ENCODE measurements at regions not wholly inside any gene's neighbourhood (a gene's known extent, or its start where the extent isn't known, plus 50 kb on each side); places are given as distances from the start of the nearest gene placed in this dataset.

DNA sequence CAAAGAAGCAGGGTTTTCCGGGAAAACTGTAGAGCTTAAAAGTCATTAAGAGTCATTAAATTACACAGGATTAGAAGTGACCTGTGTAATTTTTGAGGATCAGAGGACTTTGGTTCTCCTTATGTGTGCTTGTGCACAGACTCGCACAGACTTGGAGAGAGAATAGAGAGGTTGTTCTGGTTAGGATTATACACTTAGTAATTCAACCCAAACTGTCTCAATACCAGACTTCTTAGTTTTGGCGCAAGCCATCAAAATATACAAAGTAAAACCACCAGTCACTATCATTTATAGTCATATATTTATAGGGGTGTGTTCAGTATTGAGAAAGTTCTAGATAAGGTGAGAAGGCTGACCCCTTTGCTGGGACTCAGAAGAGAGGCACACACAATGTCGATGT lies 112.3 kb downstream of the HLX start:
- no peak for DNase-seq
- intact Hi-C loops (cut with micrococcal nuclease) = no loop called here
- no peak overlapping the region for H3K27ac Mint-ChIP-seq
- peaks cover 4 to 6% of the 10 kb centered on the region in 2 donors for H3K9me3 Mint-ChIP-seq
- 91% methylated on average over 2 of the region's 4 CpGs for WGBS (ENCODE audit: insufficient coverage)
- H3K4me3 ChIP-seq (ENCODE audit: low read length) = no peak overlapping the region
- no peak for ATAC-seq
- H3K27ac ChIP-seq (ENCODE audit: low read length) = no peak overlapping the region
- H3K27me3 ChIP-seq (ENCODE audit: control insufficient read depth, insufficient read depth, low read length) = no peaks in the 10 kb centered on the region
- TF ChIP-seq, protein P1, sequence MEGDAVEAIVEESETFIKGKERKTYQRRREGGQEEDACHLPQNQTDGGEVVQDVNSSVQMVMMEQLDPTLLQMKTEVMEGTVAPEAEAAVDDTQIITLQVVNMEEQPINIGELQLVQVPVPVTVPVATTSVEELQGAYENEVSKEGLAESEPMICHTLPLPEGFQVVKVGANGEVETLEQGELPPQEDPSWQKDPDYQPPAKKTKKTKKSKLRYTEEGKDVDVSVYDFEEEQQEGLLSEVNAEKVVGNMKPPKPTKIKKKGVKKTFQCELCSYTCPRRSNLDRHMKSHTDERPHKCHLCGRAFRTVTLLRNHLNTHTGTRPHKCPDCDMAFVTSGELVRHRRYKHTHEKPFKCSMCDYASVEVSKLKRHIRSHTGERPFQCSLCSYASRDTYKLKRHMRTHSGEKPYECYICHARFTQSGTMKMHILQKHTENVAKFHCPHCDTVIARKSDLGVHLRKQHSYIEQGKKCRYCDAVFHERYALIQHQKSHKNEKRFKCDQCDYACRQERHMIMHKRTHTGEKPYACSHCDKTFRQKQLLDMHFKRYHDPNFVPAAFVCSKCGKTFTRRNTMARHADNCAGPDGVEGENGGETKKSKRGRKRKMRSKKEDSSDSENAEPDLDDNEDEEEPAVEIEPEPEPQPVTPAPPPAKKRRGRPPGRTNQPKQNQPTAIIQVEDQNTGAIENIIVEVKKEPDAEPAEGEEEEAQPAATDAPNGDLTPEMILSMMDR (IDR thresholded peaks at IDR 0.05) = no peak
- H3K4me1 Mint-ChIP-seq = no peaks in the 10 kb centered on the region
- H3K4me1 ChIP-seq (ENCODE audit: control insufficient read depth, insufficient read depth, low read length) = no peaks in the 10 kb centered on the region
- no peaks in the 10 kb centered on the region for H3K27me3 Mint-ChIP-seq (ENCODE audit: low read depth in 2 of 2)
- no peaks in the 10 kb centered on the region for H3K36me3 ChIP-seq (ENCODE audit: control insufficient read depth, insufficient read depth, low read length)
- H3K36me3 Mint-ChIP-seq = no peaks in the 10 kb centered on the region
- no peak overlapping the region for H3K4me3 Mint-ChIP-seq
- no peaks in the 10 kb centered on the region for H3K9me3 ChIP-seq (ENCODE audit: control insufficient read depth, insufficient read depth, low read length)

DNA sequence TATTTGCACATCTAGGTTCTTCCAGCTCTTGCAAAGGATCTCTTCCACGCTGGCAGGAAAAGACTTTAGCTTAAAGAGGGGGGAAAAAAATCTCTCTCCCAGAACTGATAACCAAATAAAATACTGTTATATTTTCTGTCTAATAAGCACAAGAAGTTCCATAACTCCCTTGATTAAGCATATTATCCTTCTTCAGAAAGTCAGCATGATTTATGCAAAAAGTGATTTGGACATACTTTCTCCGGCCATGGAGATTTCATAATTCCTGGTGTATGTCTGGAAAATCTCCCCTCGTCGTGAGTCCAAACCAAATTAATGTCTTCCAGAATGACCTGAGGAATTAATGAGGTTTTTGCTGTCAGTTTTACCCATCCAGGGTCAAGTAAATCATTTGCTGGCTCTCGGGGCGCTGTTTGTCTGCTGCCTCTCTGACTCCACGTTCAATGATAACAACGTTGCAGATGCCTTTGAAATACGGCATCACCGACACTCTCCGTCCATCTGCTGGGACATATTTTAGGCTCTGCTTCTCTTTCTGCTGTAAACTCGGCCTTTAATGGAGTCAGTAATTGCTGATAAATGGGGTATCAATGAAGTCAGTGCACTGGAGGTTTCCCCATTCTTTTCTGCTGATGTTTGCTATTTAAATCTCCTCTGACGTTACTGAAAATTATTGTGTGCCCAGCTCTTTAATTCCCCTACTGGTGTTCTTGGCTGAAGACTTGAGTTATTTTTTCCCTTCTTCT lies 112.9 kb downstream of the HLX start:
- Histone ChIP-seq H3K9me3 (ENCODE audit: control insufficient read depth, insufficient read depth, low read length) (no peaks in the 10 kb centered on the region), H3K4me1 (ENCODE audit: control insufficient read depth, insufficient read depth, low read length) (no peaks in the 10 kb centered on the region), H3K27me3 (ENCODE audit: control insufficient read depth, insufficient read depth, low read length) (no peaks in the 10 kb centered on the region), H3K4me3 (ENCODE audit: low read length) (no peak overlapping the region), H3K27ac (ENCODE audit: low read length) (no peak overlapping the region), H3K36me3 (ENCODE audit: control insufficient read depth, insufficient read depth, low read length) (no peaks in the 10 kb centered on the region)
- intact Hi-C loops (cut with micrococcal nuclease) = no loop called here
- H3K27me3 Mint-ChIP-seq (ENCODE audit: low read depth in 2 of 2) = no peaks in the 10 kb centered on the region
- TF ChIP-seq, protein P1 (IDR thresholded peaks at IDR 0.05) = no peak
- no peak for DNase-seq
- no peaks in the 10 kb centered on the region for H3K36me3 Mint-ChIP-seq
- no peaks in the 10 kb centered on the region for H3K4me1 Mint-ChIP-seq
- no peak for ATAC-seq
- WGBS (ENCODE audit: insufficient coverage) = 91% methylated on average over 12 of the region's 13 CpGs
- peaks cover 4 to 6% of the 10 kb centered on the region in 2 donors for H3K9me3 Mint-ChIP-seq
- no peak overlapping the region for H3K27ac Mint-ChIP-seq
- no peak overlapping the region for H3K4me3 Mint-ChIP-seq

DNA sequence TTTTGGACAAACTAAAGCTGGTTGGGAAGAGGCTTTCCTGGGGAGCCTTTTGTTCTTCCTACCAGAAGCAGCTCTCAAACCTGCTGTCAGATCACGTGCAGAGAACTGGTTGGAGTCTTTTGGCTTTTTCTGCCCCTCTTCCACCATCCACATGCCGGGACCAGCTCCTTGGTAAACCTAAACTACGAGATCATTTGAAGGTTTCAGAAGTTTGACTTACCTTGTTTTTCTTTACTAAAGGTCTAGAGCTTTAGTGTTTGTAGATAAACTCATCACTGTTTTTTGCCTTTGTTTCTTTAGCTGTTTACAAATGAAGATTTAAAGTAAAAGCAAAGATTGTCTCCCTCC lies 113.4 kb downstream of the HLX start:
- intact Hi-C loops (cut with micrococcal nuclease) = no loop called here
- DNase-seq = no peak
- no peak for ATAC-seq

More for the DNA sequence above, 113.4 kb downstream of the HLX start:
- Histone ChIP-seq H3K36me3 (ENCODE audit: control insufficient read depth, insufficient read depth, low read length) (no peaks in the 10 kb centered on the region), H3K4me1 (ENCODE audit: control insufficient read depth, insufficient read depth, low read length) (no peaks in the 10 kb centered on the region), H3K27ac (ENCODE audit: low read length) (no peak overlapping the region), H3K9me3 (ENCODE audit: control insufficient read depth, insufficient read depth, low read length) (no peaks in the 10 kb centered on the region), H3K4me3 (ENCODE audit: low read length) (no peak overlapping the region), H3K27me3 (ENCODE audit: control insufficient read depth, insufficient read depth, low read length) (no peaks in the 10 kb centered on the region)
- no peaks in the 10 kb centered on the region for H3K27me3 Mint-ChIP-seq (ENCODE audit: low read depth in 2 of 2)
- H3K27ac Mint-ChIP-seq = no peak overlapping the region
- no peaks in the 10 kb centered on the region for H3K4me1 Mint-ChIP-seq
- no peaks in the 10 kb centered on the region for H3K36me3 Mint-ChIP-seq
- WGBS (ENCODE audit: insufficient coverage) = 98% methylated on average over 3 of the region's 3 CpGs
- H3K4me3 Mint-ChIP-seq = no peak overlapping the region
- H3K9me3 Mint-ChIP-seq = peaks cover 4 to 6% of the 10 kb centered on the region in 2 donors
- TF ChIP-seq, protein P1 (IDR thresholded peaks at IDR 0.05) = no peak

All from natural killer cell (primary cell).